HEK293 (cell line): ENCODE measurements at regions not wholly inside any gene's neighbourhood (a gene's known extent, or its start where the extent isn't known, plus 50 kb on each side); places are given as distances from the start of the nearest gene placed in this dataset.

Experiments
- CTCF ChIP-seq: fragments of 450-650 bp; formaldehyde crosslinking; IDR thresholded peaks from 2 replicates; pipeline ENCODE4 v1.5.1; 2016; ENCODE audit warnings: missing biosample characterization, missing genetic modification characterization
- TF ChIP-seq, protein P1 (sequence below): fragments of 450-650 bp; formaldehyde crosslinking; IDR thresholded peaks from 2 replicates; pipeline ENCODE4 v1.5.1; 2016; ENCODE audit warnings: missing biosample characterization, missing genetic modification characterization, low read depth

- TF ChIP-seq, protein P1, sequence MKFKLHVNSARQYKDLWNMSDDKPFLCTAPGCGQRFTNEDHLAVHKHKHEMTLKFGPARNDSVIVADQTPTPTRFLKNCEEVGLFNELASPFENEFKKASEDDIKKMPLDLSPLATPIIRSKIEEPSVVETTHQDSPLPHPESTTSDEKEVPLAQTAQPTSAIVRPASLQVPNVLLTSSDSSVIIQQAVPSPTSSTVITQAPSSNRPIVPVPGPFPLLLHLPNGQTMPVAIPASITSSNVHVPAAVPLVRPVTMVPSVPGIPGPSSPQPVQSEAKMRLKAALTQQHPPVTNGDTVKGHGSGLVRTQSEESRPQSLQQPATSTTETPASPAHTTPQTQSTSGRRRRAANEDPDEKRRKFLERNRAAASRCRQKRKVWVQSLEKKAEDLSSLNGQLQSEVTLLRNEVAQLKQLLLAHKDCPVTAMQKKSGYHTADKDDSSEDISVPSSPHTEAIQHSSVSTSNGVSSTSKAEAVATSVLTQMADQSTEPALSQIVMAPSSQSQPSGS (tag by site-specific recombination), result no peak
- no peak for TF ChIP-seq CTCF (tag by site-specific recombination)
Observed at GRCh38 chr2:217125014-217125413, 265.1 kb upstream of the TNP1 start.
